SK-N-SH treated with all-trans-retinoic acid at 6 μM for 48 hours (cell line): ENCODE measurements at regions not wholly inside any gene's neighbourhood (a gene's known extent, or its start where the extent isn't known, plus 50 kb on each side); places are given as distances from the start of the nearest gene placed in this dataset.

Experiments used
- ATAC-seq: fragments of 200-7000 bp; cut with Tn5 transposase; 3 replicates; pipeline ENCODE4 v1.9.1; 2020; ENCODE audit warnings: mild to moderate bottlenecking, moderate library complexity
- BACH2 ChIP-seq: fragments of 250-450 bp; sonication (Bioruptor Pico); IDR thresholded peaks from 2 replicates; pipeline ENCODE4 v1.9.0; 2021; ENCODE audit warnings: mild to moderate bottlenecking, borderline replicate concordance
- CSDC2 ChIP-seq: fragments of 250-450 bp; sonication (Bioruptor Pico); IDR thresholded peaks from 2 replicates; pipeline ENCODE4 v1.5.0; 2020; ENCODE audit warnings: mild to moderate bottlenecking, moderate library complexity
- ESRRG ChIP-seq: fragments of 250-450 bp; sonication (Bioruptor Pico); IDR thresholded peaks from 2 replicates; pipeline ENCODE4 v1.6.1; 2021; ENCODE audit warnings: mild to moderate bottlenecking
- GLIS3 ChIP-seq: fragments of 250-450 bp; sonication (Bioruptor Pico); IDR thresholded peaks from 2 replicates; pipeline ENCODE4 v1.5.0; 2020; ENCODE audit warnings: mild to moderate bottlenecking, moderate library complexity
- ISL1 ChIP-seq: fragments of 250-450 bp; sonication (Bioruptor Pico); IDR thresholded peaks from 2 replicates; pipeline ENCODE4 v2.1.2; 2022; ENCODE audit warnings: mild to moderate bottlenecking, moderate library complexity
- OSR1 ChIP-seq: fragments of 250-450 bp; sonication (Bioruptor Pico); IDR thresholded peaks from 2 replicates; pipeline ENCODE4 v1.8.0; 2022; ENCODE audit warnings: moderate library complexity, mild to moderate bottlenecking, inconsistent platforms
- PATZ1 ChIP-seq: fragments of 250-450 bp; sonication (Bioruptor Pico); IDR thresholded peaks from 2 replicates; pipeline ENCODE4 v1.8.0; 2020; ENCODE audit warnings: mild to moderate bottlenecking, moderate library complexity, borderline replicate concordance
- PPARA ChIP-seq: fragments of 250-450 bp; sonication (Bioruptor Pico); IDR thresholded peaks from 2 replicates; pipeline ENCODE4 v1.5.0; 2020; ENCODE audit warnings: mild to moderate bottlenecking, borderline replicate concordance
- RARB ChIP-seq: fragments of 250-450 bp; sonication (Bioruptor Pico); IDR thresholded peaks from 2 replicates; pipeline ENCODE4 v1.8.0; 2021; ENCODE audit warnings: mild to moderate bottlenecking, moderate library complexity
- SNAI2 ChIP-seq: fragments of 250-450 bp; sonication (Bioruptor Pico); IDR thresholded peaks from 2 replicates; pipeline ENCODE4 v1.5.0; 2020; ENCODE audit warnings: mild to moderate bottlenecking, moderate library complexity
- TOX ChIP-seq: fragments of 250-450 bp; sonication (Bioruptor Pico); IDR thresholded peaks from 2 replicates; pipeline ENCODE4 v1.8.0; 2021; ENCODE audit warnings: mild to moderate bottlenecking, moderate library complexity, borderline replicate concordance
- ZC3H10 ChIP-seq: fragments of 250-450 bp; sonication (Bioruptor Pico); IDR thresholded peaks from 2 replicates; pipeline ENCODE4 v1.5.1; 2021; ENCODE audit warnings: mild to moderate bottlenecking, moderate library complexity
- ZFP3 ChIP-seq: fragments of 250-450 bp; sonication (Bioruptor Pico); IDR thresholded peaks from 2 replicates; pipeline ENCODE4 v1.5.0; 2020; ENCODE audit warnings: mild to moderate bottlenecking, moderate library complexity
- ZFP30 ChIP-seq: fragments of 450-650 bp; formaldehyde crosslinking; IDR thresholded peaks from 2 replicates; pipeline ENCODE4 v1.5.0; 2022; ENCODE audit warnings: mild to moderate bottlenecking, moderate library complexity
- ZNF565 ChIP-seq: fragments of 450-650 bp; formaldehyde crosslinking; conservative IDR thresholded peaks from 2 replicates; pipeline ENCODE4 v1.5.0; 2020; ENCODE audit warnings: low read depth, mild to moderate bottlenecking, moderate library complexity
- ZNF70 ChIP-seq: fragments of 450-650 bp; formaldehyde crosslinking; IDR thresholded peaks from 2 replicates; pipeline ENCODE4 v1.5.0; 2020; ENCODE audit warnings: mild to moderate bottlenecking, moderate library complexity
- ZNF8 ChIP-seq: fragments of 450-650 bp; formaldehyde crosslinking; IDR thresholded peaks from 2 replicates; pipeline ENCODE4 v1.5.0; 2020; ENCODE audit warnings: mild to moderate bottlenecking, moderate library complexity
- TF ChIP-seq, protein P1 (sequence below): fragments of 250-450 bp; sonication (Bioruptor Pico); IDR thresholded peaks from 2 replicates; pipeline ENCODE4 v1.5.1; 2020; ENCODE audit warnings: low read depth, mild to moderate bottlenecking, moderate library complexity
- TF ChIP-seq, protein P2 (sequence below): fragments of 250-450 bp; sonication (Bioruptor Pico); IDR thresholded peaks from 2 replicates; pipeline ENCODE4 v1.8.0; 2021; ENCODE audit warnings: low read depth, mild to moderate bottlenecking, moderate library complexity, borderline replicate concordance
- TF ChIP-seq, protein P3 (sequence below): fragments of 250-450 bp; sonication (Bioruptor Pico); IDR thresholded peaks from 2 replicates; pipeline ENCODE4 v1.5.0; 2020; ENCODE audit warnings: mild to moderate bottlenecking, moderate library complexity

DNA sequence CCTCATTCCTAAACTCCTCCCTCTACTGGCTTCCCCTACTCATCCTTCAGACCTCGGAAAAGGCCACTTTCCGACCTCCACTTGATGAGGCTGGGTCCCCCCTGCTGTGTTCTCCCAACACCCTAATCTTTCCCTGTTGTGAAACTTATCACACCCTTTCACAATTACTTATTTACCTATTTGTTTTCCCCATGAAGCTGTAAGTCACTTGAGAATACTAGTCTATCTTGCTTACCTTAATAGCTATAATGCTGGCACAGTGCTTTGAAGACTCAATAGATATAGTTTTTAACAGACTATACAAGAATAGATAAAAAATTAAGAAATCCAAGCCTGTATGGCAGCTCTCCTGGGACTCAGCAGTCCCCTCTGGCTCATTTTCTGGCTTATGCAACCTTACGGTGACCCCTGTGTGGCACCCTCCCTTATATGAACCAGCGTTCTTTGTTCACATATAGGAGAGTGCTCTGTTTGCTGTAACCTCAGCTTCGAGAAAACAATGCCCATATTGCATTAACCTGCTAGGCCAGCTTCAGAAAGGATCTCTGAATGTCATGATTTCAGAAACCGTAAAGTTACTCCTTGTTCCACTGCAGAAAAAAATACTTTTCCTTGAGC lies 220.4 kb upstream of the PKDCC start:
- TF ChIP-seq, protein P1, sequence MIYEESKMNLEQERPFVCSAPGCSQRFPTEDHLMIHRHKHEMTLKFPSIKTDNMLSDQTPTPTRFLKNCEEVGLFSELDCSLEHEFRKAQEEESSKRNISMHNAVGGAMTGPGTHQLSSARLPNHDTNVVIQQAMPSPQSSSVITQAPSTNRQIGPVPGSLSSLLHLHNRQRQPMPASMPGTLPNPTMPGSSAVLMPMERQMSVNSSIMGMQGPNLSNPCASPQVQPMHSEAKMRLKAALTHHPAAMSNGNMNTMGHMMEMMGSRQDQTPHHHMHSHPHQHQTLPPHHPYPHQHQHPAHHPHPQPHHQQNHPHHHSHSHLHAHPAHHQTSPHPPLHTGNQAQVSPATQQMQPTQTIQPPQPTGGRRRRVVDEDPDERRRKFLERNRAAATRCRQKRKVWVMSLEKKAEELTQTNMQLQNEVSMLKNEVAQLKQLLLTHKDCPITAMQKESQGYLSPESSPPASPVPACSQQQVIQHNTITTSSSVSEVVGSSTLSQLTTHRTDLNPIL (CRISPR knock-in tag), result no peak
- TF ChIP-seq BACH2 (no peak), ZNF565 (CRISPR knock-in tag) (no peak), PPARA (no peak), OSR1 (CRISPR knock-in tag) (no peak), RARB (no peak), ZFP3 (CRISPR knock-in tag) (no peak), ESRRG (CRISPR knock-in tag) (no peak), ZC3H10 (no peak), ZNF70 (CRISPR knock-in tag) (no peak), ZNF8 (CRISPR knock-in tag) (no peak), ZFP30 (CRISPR knock-in tag) (no peak), SNAI2 (CRISPR knock-in tag) (no peak)
- TF ChIP-seq, protein P2, sequence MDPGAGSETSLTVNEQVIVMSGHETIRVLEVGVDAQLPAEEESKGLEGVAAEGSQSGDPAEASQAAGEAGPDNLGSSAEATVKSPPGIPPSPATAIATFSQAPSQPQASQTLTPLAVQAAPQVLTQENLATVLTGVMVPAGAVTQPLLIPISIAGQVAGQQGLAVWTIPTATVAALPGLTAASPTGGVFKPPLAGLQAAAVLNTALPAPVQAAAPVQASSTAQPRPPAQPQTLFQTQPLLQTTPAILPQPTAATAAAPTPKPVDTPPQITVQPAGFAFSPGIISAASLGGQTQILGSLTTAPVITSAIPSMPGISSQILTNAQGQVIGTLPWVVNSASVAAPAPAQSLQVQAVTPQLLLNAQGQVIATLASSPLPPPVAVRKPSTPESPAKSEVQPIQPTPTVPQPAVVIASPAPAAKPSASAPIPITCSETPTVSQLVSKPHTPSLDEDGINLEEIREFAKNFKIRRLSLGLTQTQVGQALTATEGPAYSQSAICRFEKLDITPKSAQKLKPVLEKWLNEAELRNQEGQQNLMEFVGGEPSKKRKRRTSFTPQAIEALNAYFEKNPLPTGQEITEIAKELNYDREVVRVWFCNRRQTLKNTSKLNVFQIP (CRISPR knock-in tag), result no peak
- TF ChIP-seq, protein P3, sequence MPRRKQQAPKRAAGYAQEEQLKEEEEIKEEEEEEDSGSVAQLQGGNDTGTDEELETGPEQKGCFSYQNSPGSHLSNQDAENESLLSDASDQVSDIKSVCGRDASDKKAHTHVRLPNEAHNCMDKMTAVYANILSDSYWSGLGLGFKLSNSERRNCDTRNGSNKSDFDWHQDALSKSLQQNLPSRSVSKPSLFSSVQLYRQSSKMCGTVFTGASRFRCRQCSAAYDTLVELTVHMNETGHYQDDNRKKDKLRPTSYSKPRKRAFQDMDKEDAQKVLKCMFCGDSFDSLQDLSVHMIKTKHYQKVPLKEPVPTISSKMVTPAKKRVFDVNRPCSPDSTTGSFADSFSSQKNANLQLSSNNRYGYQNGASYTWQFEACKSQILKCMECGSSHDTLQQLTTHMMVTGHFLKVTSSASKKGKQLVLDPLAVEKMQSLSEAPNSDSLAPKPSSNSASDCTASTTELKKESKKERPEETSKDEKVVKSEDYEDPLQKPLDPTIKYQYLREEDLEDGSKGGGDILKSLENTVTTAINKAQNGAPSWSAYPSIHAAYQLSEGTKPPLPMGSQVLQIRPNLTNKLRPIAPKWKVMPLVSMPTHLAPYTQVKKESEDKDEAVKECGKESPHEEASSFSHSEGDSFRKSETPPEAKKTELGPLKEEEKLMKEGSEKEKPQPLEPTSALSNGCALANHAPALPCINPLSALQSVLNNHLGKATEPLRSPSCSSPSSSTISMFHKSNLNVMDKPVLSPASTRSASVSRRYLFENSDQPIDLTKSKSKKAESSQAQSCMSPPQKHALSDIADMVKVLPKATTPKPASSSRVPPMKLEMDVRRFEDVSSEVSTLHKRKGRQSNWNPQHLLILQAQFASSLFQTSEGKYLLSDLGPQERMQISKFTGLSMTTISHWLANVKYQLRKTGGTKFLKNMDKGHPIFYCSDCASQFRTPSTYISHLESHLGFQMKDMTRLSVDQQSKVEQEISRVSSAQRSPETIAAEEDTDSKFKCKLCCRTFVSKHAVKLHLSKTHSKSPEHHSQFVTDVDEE, result no peak
- ATAC-seq, result no peak

GRCh38 chr2:41828052-41828643 lies 219.7 kb upstream of the PKDCC start:
- no peak for TF ChIP-seq ZFP3 (CRISPR knock-in tag)
- TF ChIP-seq SNAI2 (CRISPR knock-in tag), result no peak
- TF ChIP-seq PATZ1 (CRISPR knock-in tag), result no peak
- TF ChIP-seq, protein P3, result no peak
- no peak for TF ChIP-seq ISL1 (CRISPR knock-in tag)
- no peak for TF ChIP-seq ZNF565 (CRISPR knock-in tag)
- no peak for TF ChIP-seq ESRRG (CRISPR knock-in tag)
- no peak for TF ChIP-seq GLIS3 (CRISPR knock-in tag)
- no peak for TF ChIP-seq PPARA
- TF ChIP-seq ZNF8 (CRISPR knock-in tag), result no peak
- TF ChIP-seq, protein P1 (CRISPR knock-in tag), result no peak
- TF ChIP-seq TOX (CRISPR knock-in tag), result no peak
- TF ChIP-seq ZNF70 (CRISPR knock-in tag), result no peak
- no peak for TF ChIP-seq ZC3H10
- no peak for TF ChIP-seq CSDC2 (CRISPR knock-in tag)
- no peak for TF ChIP-seq OSR1 (CRISPR knock-in tag)

More at GRCh38 chr2:41828052-41828643, 219.7 kb upstream of the PKDCC start:
- ATAC-seq, result no peak
